Neural progenitor cell (in vitro differentiated cells): ENCODE measurements at regions not wholly inside any gene's neighbourhood (a gene's known extent, or its start where the extent isn't known, plus 50 kb on each side); places are given as distances from the start of the nearest gene placed in this dataset.

Source experiments
- DNase-seq: peaks from one replicate; pipeline ENCODE4 v3.0.0-alpha.2; 2016; ENCODE audit warnings: low spot score
- H2AFZ ChIP-seq: fragments of 200-600 bp; sonication (generic); replicated peaks from 2 replicates; pipeline ENCODE4 v1.6.1; 2016; ENCODE audit warnings: antibody characterized with exemption
- H3F3A ChIP-seq: fragments of 200-600 bp; sonication (generic); 2 replicates; pipeline ENCODE4 v1.6.1; 2016; ENCODE audit warnings: antibody characterized with exemption, low read depth
- H3K27ac ChIP-seq: fragments of 200-600 bp; sonication (generic); 2 replicates; pipeline ENCODE4 v1.5.1; 2016; ENCODE audit warnings: mild to moderate bottlenecking
- H3K27me3 ChIP-seq: fragments of 200-600 bp; sonication (generic); 2 replicates; pipeline ENCODE4 v1.6.1; 2016; ENCODE audit warnings: mild to moderate bottlenecking, moderate library complexity
- H3K36me3 ChIP-seq: fragments of 200-600 bp; sonication (generic); 2 replicates; pipeline ENCODE4 v1.5.1; 2016
- H3K4me1 ChIP-seq: fragments of 200-600 bp; sonication (generic); 2 replicates; pipeline ENCODE4 v1.6.1; 2016; ENCODE audit warnings: mixed run types
- H3K4me2 ChIP-seq: fragments of 200-600 bp; sonication (generic); 2 replicates; pipeline ENCODE4 v1.6.1; 2016
- H3K4me3 ChIP-seq: fragments of 200-600 bp; sonication (generic); 2 replicates; pipeline ENCODE4 v1.5.1; 2016
- H3K79me2 ChIP-seq: fragments of 200-600 bp; sonication (generic); 2 replicates; pipeline ENCODE4 v1.6.1; 2016; ENCODE audit warnings: low read depth
- H3K9ac ChIP-seq: fragments of 200-600 bp; sonication (generic); 2 replicates; pipeline ENCODE4 v1.6.1; 2016
- H3K9me3 ChIP-seq: fragments of 200-600 bp; sonication (generic); 2 replicates; pipeline ENCODE4 v1.5.1; 2016; ENCODE audit warnings: low read depth
- H4K20me1 ChIP-seq: fragments of 200-600 bp; sonication (generic); 2 replicates; pipeline ENCODE4 v1.6.1; 2016; ENCODE audit warnings: low read depth
- H3K27ac Mint-ChIP-seq: 3 replicates; pipeline ENCODE4 v1.8.0; 2021; ENCODE audit warnings: mixed read lengths
- H3K27me3 Mint-ChIP-seq: 2 replicates; pipeline ENCODE4 v1.8.0; 2022; ENCODE audit warnings: low read depth, mild to moderate bottlenecking, inconsistent platforms, moderate library complexity, mixed read lengths; ENCODE audit not compliant: insufficient read depth
- H3K36me3 Mint-ChIP-seq: 3 replicates; pipeline ENCODE4 v1.8.0; 2021; ENCODE audit warnings: mixed read lengths
- H3K4me1 Mint-ChIP-seq: 3 replicates; pipeline ENCODE4 v1.8.0; 2021; ENCODE audit warnings: mixed read lengths
- H3K4me3 Mint-ChIP-seq: 3 replicates; pipeline ENCODE4 v1.8.0; 2021; ENCODE audit warnings: mild to moderate bottlenecking, moderate library complexity, mixed read lengths
- H3K9me3 Mint-ChIP-seq: 3 replicates; pipeline ENCODE4 v1.8.0; 2020; ENCODE audit warnings: mixed read lengths
- EZH2 ChIP-seq: fragments of 200-600 bp; sonication (generic); IDR thresholded peaks from 2 replicates; pipeline ENCODE4 v1.6.1; 2017; ENCODE audit warnings: antibody characterized with exemption, mild to moderate bottlenecking, moderate library complexity
- EZH2phosphoT487 ChIP-seq: fragments of 200-600 bp; sonication (generic); IDR thresholded peaks from 2 replicates; pipeline ENCODE4 v1.6.1; 2017; ENCODE audit warnings: antibody characterized with exemption
- TF ChIP-seq, protein P1 (sequence below): fragments of 200-600 bp; sonication (generic); IDR thresholded peaks from 2 replicates; pipeline ENCODE4 v1.5.1; 2017; ENCODE audit warnings: antibody characterized with exemption, mild to moderate bottlenecking

- Histone ChIP-seq H3K79me2 (no peaks in the 10 kb centered on the region), H3K4me2 (no peak overlapping the region), H3K27ac (no peak overlapping the region), H3K4me1 (no peaks in the 10 kb centered on the region), H3K4me3 (no peak overlapping the region), H3F3A (no peaks in the 10 kb centered on the region), H3K9ac (no peak overlapping the region), H4K20me1 (no peaks in the 10 kb centered on the region), H3K36me3 (no peaks in the 10 kb centered on the region), H2AFZ (no peak overlapping the region), H3K27me3 (no peaks in the 10 kb centered on the region), H3K9me3 (no peaks in the 10 kb centered on the region)
- no peak overlapping the region for H3K4me3 Mint-ChIP-seq
- no peak for DNase-seq
- H3K4me1 Mint-ChIP-seq: peaks cover 5% of the 10 kb centered on the region
- H3K36me3 Mint-ChIP-seq: no peaks in the 10 kb centered on the region
- TF ChIP-seq EZH2phosphoT487: no peak
- no peak for TF ChIP-seq EZH2
- TF ChIP-seq, protein P1, sequence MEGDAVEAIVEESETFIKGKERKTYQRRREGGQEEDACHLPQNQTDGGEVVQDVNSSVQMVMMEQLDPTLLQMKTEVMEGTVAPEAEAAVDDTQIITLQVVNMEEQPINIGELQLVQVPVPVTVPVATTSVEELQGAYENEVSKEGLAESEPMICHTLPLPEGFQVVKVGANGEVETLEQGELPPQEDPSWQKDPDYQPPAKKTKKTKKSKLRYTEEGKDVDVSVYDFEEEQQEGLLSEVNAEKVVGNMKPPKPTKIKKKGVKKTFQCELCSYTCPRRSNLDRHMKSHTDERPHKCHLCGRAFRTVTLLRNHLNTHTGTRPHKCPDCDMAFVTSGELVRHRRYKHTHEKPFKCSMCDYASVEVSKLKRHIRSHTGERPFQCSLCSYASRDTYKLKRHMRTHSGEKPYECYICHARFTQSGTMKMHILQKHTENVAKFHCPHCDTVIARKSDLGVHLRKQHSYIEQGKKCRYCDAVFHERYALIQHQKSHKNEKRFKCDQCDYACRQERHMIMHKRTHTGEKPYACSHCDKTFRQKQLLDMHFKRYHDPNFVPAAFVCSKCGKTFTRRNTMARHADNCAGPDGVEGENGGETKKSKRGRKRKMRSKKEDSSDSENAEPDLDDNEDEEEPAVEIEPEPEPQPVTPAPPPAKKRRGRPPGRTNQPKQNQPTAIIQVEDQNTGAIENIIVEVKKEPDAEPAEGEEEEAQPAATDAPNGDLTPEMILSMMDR: no peak
- H3K27ac Mint-ChIP-seq: no peak overlapping the region
- peaks cover 3% of the 10 kb centered on the region for H3K27me3 Mint-ChIP-seq
- no peaks in the 10 kb centered on the region for H3K9me3 Mint-ChIP-seq
Measured at GRCh38 chr14:51444353-51445000, 204.4 kb downstream of the TMX1 start.

DNA sequence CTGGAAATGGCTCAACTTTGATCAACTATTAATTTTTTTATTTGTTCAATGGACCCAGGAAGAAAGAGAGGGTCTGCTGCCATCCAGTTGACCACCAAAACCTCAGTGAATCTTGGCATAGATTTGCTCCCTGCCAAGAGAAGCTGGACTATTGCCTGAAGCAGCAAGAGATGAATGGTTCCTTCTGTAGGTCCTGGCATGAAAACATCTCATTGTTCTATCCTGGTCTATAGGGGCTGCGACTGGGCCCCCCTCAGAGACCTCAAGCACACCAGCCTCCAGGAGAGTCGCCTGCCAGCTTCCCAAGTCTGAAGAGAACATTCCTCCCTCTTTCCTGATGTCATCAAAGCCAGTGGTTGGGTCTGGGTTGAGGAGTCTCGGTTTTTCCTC is 204.9 kb downstream of the TMX1 start:
- no peak overlapping the region for H3K9ac ChIP-seq
- no peaks in the 10 kb centered on the region for H3F3A ChIP-seq
- no peak for DNase-seq
- Mint-ChIP-seq H3K4me3 (no peak overlapping the region), H3K27me3 (no peaks in the 10 kb centered on the region), H3K9me3 (no peaks in the 10 kb centered on the region), H3K27ac (no peak overlapping the region), H3K36me3 (no peaks in the 10 kb centered on the region), H3K4me1 (peaks cover 5% of the 10 kb centered on the region)
- no peaks in the 10 kb centered on the region for H4K20me1 ChIP-seq
- H3K4me1 ChIP-seq: no peaks in the 10 kb centered on the region
- TF ChIP-seq EZH2phosphoT487 (no peak), EZH2 (no peak)
- TF ChIP-seq, protein P1: no peak
- no peaks in the 10 kb centered on the region for H3K27me3 ChIP-seq
- no peak overlapping the region for H2AFZ ChIP-seq
- H3K36me3 ChIP-seq: no peaks in the 10 kb centered on the region
- no peak overlapping the region for H3K4me3 ChIP-seq
- no peak overlapping the region for H3K4me2 ChIP-seq
- H3K79me2 ChIP-seq: no peaks in the 10 kb centered on the region
- H3K27ac ChIP-seq: no peak overlapping the region
- H3K9me3 ChIP-seq: no peaks in the 10 kb centered on the region

DNA sequence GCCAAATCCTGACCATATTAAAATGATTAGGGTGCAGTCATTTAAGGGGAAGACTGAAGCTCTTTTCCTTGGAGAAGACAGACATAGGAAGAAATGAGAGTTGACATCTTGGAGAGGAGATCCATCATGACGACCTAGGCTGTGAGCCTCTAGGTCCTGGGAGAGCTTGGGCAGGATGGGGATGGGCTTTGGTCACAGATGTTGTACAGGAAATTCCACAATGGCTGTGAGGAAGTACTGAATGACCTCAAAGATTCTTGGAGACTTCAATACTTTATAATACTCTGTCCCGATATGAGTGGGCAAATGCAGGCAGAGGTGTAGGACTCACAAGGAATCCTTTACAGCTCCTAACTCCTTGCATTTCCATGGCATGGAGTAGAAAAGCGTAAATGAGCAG is 204.9 kb upstream of the FRMD6 start:
- Mint-ChIP-seq H3K27me3 (no peaks in the 10 kb centered on the region), H3K27ac (no peak overlapping the region), H3K9me3 (no peaks in the 10 kb centered on the region), H3K4me1 (peaks cover 5% of the 10 kb centered on the region), H3K36me3 (no peaks in the 10 kb centered on the region), H3K4me3 (no peak overlapping the region)
- H3K79me2 ChIP-seq: no peaks in the 10 kb centered on the region
- H3K27ac ChIP-seq: no peak overlapping the region
- H3K9me3 ChIP-seq: no peaks in the 10 kb centered on the region
- H3K36me3 ChIP-seq: no peaks in the 10 kb centered on the region
- no peak overlapping the region for H3K9ac ChIP-seq
- no peak overlapping the region for H3K4me3 ChIP-seq
- no peaks in the 10 kb centered on the region for H3K27me3 ChIP-seq
- no peak overlapping the region for H2AFZ ChIP-seq
- H3K4me1 ChIP-seq: no peaks in the 10 kb centered on the region
- H3F3A ChIP-seq: no peaks in the 10 kb centered on the region
- TF ChIP-seq EZH2phosphoT487 (no peak), EZH2 (no peak)
- TF ChIP-seq, protein P1: no peak
- DNase-seq: no peak
- H4K20me1 ChIP-seq: no peaks in the 10 kb centered on the region
- H3K4me2 ChIP-seq: no peak overlapping the region
